GM12872 (cell line): ENCODE measurements at regions not wholly inside any gene's neighbourhood (a gene's known extent, or its start where the extent isn't known, plus 50 kb on each side); places are given as distances from the start of the nearest gene placed in this dataset.

Source experiments
- CTCF ChIP-seq: IDR thresholded peaks from 3 replicates; pipeline ENCODE4 v1.5.1; 2011; ENCODE audit warnings: low read depth, mild to moderate bottlenecking, low read length, moderate library complexity; ENCODE audit not compliant: insufficient read depth

DNA sequence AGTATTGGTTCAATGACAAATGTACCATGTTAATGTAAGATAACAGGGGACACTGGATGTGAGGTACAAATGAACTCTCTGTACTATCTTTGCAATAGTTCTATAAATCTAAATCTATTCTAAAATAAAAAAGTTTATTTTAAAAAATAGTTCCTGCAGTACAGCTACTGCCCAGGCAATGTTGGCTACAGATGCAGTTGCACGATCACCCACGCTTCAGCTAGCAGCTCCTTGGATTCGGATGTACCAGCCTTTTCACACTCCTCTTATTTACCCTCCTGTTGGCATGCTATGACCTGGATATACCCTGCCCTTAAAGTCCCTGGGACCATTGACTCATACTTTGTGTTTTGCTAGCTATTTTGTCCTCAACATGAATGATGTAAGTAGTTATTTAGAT lies 185.4 kb upstream of the SMARCA2 start:
- no peak for TF ChIP-seq CTCF

- no peak for TF ChIP-seq CTCF
These were observed 182.2 kb upstream of the SMARCA2 start for GRCh38 chr9:1832960-1833359.

GRCh38 chr9:1837453-1838084 lies 177.6 kb upstream of the SMARCA2 start:
- peak; percentile 83 for TF ChIP-seq CTCF

- TF ChIP-seq CTCF, result no peak
These were observed 175.2 kb upstream of the SMARCA2 start for GRCh38 chr9:1839909-1840308.

DNA sequence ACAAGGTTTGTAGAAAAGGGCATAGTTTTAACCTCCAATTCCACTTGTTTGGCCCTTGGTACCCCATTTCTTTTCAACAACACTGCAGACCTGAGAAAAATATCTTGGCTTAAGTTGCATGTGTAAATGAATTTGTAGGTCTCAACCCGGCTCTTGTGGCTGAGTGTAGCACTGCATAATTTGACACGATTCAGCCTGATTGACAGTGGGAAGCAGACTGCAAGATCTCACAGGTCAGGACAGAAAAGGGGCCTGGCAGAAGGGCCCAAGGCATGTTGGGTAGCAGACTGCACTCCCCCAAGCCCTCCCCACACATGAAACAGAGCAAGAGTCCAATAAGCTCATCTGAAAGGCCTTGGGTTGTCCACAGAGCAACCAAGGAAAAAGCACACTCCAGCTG lies 169.7 kb upstream of the SMARCA2 start:
- TF ChIP-seq CTCF, result no peak

- TF ChIP-seq CTCF, result no peak
These were observed 159.4 kb upstream of the SMARCA2 start for GRCh38 chr9:1855726-1856125.

GRCh38 chr9:1857808-1858207 lies 157.3 kb upstream of the SMARCA2 start:
- no peak for TF ChIP-seq CTCF

DNA sequence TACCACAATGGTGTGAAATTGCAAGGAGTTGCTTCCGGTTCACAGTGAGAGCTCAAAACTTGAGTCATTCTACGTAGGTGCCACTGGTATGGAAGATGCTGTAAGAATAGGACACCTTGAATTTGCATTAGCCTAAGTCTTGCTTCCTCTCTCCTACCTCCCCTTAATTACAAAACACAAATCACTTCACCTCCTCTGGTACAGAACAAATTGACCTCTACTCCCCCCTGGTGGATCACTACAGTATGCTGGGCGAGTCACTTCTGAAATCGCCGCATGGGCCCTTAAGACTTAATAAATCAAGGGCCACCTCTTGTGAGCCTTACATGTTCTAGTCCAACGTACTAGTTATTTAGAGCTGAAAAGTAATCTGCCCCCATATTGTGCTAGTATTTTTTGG lies 145.3 kb upstream of the SMARCA2 start:
- TF ChIP-seq CTCF, result peak; percentile 70
